ENCODE measurements at regions not wholly inside any gene's neighbourhood (a gene's known extent, or its start where the extent isn't known, plus 50 kb on each side); places are given as distances from the start of the nearest gene placed in this dataset.

DNA sequence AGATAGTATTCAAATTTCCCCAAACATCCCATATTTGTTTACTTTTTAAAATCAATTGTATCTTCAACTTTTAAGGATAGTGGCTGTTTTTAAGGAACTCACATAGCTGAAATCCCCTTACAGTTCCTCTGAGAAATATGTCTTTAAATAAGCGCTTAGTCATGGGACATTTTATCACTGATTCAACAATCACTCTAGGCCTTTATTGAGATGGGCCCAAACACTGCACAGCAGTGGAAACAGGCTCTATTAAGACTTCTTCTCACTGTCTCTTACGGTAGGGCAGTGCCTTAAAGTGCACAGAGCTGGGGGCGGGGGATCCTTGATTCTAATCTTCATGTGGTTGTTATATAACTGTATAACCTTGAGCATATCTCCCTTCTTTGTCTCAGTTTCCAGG is 59.8 kb upstream of the RREB1 start:
- H3K4me1 ChIP-seq (ENCODE audit: control insufficient read depth, insufficient read depth, low read length), result peaks cover 22% of the 10 kb centered on the region
- H3K4me3 ChIP-seq (ENCODE audit: low read length), result no peak overlapping the region
- H3K27ac ChIP-seq (ENCODE audit: low read length), result no peak overlapping the region
- 100% methylated on average over 1 of the region's 3 CpGs for WGBS (ENCODE audit: insufficient coverage)
- no peaks in the 10 kb centered on the region for H3K36me3 ChIP-seq (ENCODE audit: control insufficient read depth, insufficient read depth, low read length)
- no peaks in the 10 kb centered on the region for H3K27me3 ChIP-seq (ENCODE audit: control insufficient read depth, insufficient read depth, low read length)
- DNase-seq, result peak; percentile 18
- H3K9me3 ChIP-seq (replicated peaks; ENCODE audit: control insufficient read depth, low read depth, low read length), result no peaks in the 10 kb centered on the region

DNA sequence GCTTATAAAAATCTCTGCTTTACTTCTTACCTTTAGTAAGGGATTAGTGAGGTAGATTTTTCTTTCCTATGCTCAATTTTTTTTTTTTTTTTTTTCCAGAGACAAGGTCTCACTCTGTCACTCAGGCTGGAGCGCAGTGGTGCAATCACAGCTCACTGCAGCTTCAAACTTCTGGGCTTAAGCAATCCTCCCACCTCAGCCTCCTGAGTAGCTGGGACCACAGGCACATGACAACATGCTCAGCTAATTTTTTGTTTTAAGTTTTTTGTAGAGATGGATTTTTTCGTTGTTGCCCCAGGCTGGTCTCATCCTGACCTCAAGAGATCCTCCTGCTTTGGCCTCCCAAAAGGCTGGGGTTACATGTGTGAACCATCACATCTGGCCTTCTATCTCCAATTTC is 58.9 kb upstream of the RREB1 start:
- Histone ChIP-seq H3K27ac (ENCODE audit: low read length) (no peak overlapping the region), H3K4me1 (ENCODE audit: control insufficient read depth, insufficient read depth, low read length) (peaks cover 14% of the 10 kb centered on the region), H3K27me3 (ENCODE audit: control insufficient read depth, insufficient read depth, low read length) (no peaks in the 10 kb centered on the region), H3K36me3 (ENCODE audit: control insufficient read depth, insufficient read depth, low read length) (no peaks in the 10 kb centered on the region), H3K9me3 (replicated peaks; ENCODE audit: control insufficient read depth, low read depth, low read length) (no peaks in the 10 kb centered on the region), H3K4me3 (ENCODE audit: low read length) (no peak overlapping the region)
- no peak for DNase-seq
- no CpG with 5 or more reads among the region's 2 CpGs for WGBS (ENCODE audit: insufficient coverage)

DNA sequence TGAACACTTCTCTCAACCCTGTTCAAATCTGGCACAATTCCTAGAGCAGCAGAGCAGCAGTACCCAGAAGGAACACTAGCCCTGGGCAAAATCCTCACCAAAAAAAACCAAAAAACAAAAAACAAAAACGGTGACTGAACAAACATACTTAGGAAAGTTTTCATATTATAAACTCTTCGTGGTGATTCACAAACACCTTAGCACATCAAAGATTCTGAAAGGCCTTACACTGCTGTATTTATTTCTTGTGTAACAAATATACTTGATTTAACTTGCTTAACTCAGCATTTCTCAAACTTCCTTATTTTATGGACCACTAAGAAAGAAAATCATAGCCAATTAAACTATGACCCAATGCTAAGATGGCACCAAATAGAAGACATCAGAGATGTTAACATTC is 57.8 kb upstream of the RREB1 start:
- DNase-seq, result no peak
- H3K27me3 ChIP-seq (ENCODE audit: control insufficient read depth, insufficient read depth, low read length), result no peaks in the 10 kb centered on the region
- no peaks in the 10 kb centered on the region for H3K9me3 ChIP-seq (replicated peaks; ENCODE audit: control insufficient read depth, low read depth, low read length)
- no peaks in the 10 kb centered on the region for H3K36me3 ChIP-seq (ENCODE audit: control insufficient read depth, insufficient read depth, low read length)
- peaks cover 14% of the 10 kb centered on the region for H3K4me1 ChIP-seq (ENCODE audit: control insufficient read depth, insufficient read depth, low read length)
- no peak overlapping the region for H3K4me3 ChIP-seq (ENCODE audit: low read length)
- WGBS (ENCODE audit: insufficient coverage), result no CpG with 5 or more reads among the region's 2 CpGs
- no peak overlapping the region for H3K27ac ChIP-seq (ENCODE audit: low read length)

DNA sequence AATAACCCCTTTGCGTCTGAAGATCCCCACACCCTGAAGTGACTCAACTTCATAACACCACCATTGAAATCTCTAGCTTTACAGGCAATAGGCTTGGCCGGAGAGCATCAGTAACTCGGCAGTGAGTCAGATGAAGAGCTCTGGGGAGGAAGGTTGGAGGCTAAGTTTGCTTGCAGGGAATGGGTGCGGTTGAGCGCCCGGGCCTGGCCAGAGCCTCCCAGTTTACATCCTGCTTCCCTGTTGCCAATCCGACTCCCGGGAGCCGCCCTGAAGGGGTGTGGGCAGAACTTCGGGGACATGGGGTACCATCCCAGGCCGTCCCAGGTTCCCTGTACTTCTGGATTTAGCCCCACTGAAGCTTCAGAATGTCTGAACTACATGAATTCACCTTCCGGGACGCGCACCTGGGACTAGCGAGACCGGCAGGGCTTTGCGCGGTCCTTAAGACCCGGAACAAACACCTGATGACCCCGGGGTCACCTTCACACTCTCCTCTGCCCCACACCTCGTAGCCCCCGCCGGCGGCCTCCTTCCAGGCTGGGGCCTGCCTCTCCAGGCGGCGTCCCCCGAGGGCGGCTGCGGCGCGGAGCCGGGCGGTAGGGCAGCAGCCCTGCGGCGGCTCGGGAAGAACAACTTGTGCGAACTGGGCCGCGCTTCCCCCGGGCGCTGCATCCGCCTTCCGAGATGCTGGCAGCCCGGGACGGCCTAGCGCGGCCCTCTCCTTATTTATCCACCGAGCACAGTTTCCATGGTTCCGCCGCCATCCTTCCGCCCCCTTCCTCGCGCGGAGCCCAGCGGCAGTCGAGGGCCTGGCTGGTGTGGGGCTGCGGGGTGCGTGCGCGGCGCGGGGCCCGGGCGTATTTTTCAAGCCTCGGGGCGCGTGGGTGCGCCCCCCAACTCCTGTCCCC is 56.6 kb upstream of the RREB1 start:
- peak; percentile 65 for DNase-seq
- Histone ChIP-seq H3K9me3 (replicated peaks; ENCODE audit: control insufficient read depth, low read depth, low read length) (no peaks in the 10 kb centered on the region), H3K4me3 (ENCODE audit: low read length) (peak overlapping the region; percentile 73), H3K27ac (ENCODE audit: low read length) (peak overlapping the region; percentile 91), H3K4me1 (ENCODE audit: control insufficient read depth, insufficient read depth, low read length) (peaks cover 14% of the 10 kb centered on the region), H3K36me3 (ENCODE audit: control insufficient read depth, insufficient read depth, low read length) (no peaks in the 10 kb centered on the region), H3K27me3 (ENCODE audit: control insufficient read depth, insufficient read depth, low read length) (no peaks in the 10 kb centered on the region)
- 4% methylated on average over 59 of the region's 68 CpGs for WGBS (ENCODE audit: insufficient coverage)

DNA sequence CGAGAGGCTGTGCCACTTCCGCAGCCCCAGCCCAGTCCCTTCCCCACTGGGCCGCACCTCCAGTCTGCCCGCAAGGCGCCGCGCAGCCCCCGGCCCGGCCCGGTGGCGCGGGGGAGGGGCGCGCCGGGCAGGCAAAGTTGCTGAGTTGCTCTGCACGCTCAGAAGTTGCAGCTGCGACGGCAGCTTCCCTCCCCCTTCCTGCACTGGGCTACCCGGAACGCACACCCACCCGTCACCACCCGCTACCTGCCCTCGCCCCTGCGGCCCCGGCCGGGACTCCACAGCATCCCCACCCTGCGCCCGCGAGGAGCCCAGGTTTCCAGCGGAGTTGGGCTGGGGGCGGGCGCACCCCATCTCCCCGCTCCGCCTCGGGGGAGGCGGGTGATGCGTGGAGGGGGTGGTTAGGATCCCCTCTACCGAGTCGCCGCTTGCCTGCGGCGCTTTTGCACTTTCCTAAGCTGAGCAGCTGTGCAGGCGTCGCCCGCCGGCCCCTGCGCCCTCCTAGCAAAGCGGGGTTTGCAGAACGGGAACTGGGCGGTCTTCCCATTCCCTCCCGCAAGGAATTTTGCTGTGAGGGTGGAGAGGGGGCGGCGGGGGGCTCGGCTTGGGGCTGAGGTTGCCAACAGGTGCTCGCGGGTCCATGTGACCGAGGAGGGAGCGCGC is 55.9 kb upstream of the RREB1 start:
- no peaks in the 10 kb centered on the region for H3K36me3 ChIP-seq (ENCODE audit: control insufficient read depth, insufficient read depth, low read length)
- peak; percentile 79 for DNase-seq
- WGBS (ENCODE audit: insufficient coverage), result under 1% methylated on average over 34 of the region's 59 CpGs
- H3K27me3 ChIP-seq (ENCODE audit: control insufficient read depth, insufficient read depth, low read length), result no peaks in the 10 kb centered on the region
- H3K4me3 ChIP-seq (ENCODE audit: low read length), result peak overlapping the region; percentile 73
- H3K27ac ChIP-seq (ENCODE audit: low read length), result peak overlapping the region; percentile 91
- H3K9me3 ChIP-seq (replicated peaks; ENCODE audit: control insufficient read depth, low read depth, low read length), result no peaks in the 10 kb centered on the region
- peaks cover 14% of the 10 kb centered on the region for H3K4me1 ChIP-seq (ENCODE audit: control insufficient read depth, insufficient read depth, low read length)

DNA sequence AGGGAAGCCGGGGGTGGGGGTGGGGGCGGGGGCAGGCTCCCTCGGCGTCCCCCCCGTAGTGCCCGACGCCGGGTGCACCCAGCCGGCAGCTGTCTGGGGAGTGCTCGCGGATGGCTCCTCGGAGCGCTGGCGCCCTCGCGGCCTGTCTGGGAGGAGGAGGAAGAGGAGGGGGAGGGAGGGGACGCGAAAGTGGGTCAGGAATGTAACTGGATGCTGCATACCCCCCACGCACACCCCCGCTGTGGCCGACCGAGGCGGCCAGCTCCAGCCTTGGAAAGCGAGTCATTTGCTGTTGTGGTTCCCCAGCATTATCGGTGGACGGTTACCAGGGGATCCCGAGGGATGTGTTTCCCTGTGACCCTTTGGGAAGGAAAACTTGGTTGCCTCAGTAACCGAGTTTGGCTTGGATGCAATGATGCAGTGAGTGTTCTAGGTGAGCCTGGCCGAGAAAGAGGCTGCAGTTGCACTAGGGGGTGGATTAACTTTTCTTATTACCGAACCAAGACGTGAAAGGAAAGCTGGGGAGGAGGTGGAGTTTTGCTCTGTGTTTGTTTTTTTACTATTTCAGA is 55.2 kb upstream of the RREB1 start:
- Histone ChIP-seq H3K9me3 (replicated peaks; ENCODE audit: control insufficient read depth, low read depth, low read length) (no peaks in the 10 kb centered on the region), H3K27ac (ENCODE audit: low read length) (peak overlapping the region; percentile 91), H3K27me3 (ENCODE audit: control insufficient read depth, insufficient read depth, low read length) (no peaks in the 10 kb centered on the region), H3K36me3 (ENCODE audit: control insufficient read depth, insufficient read depth, low read length) (no peaks in the 10 kb centered on the region), H3K4me1 (ENCODE audit: control insufficient read depth, insufficient read depth, low read length) (peaks cover 14% of the 10 kb centered on the region), H3K4me3 (ENCODE audit: low read length) (peak overlapping the region; percentile 73)
- WGBS (ENCODE audit: insufficient coverage), result 1% methylated on average over 18 of the region's 31 CpGs
- peak; percentile 80 for DNase-seq

DNA sequence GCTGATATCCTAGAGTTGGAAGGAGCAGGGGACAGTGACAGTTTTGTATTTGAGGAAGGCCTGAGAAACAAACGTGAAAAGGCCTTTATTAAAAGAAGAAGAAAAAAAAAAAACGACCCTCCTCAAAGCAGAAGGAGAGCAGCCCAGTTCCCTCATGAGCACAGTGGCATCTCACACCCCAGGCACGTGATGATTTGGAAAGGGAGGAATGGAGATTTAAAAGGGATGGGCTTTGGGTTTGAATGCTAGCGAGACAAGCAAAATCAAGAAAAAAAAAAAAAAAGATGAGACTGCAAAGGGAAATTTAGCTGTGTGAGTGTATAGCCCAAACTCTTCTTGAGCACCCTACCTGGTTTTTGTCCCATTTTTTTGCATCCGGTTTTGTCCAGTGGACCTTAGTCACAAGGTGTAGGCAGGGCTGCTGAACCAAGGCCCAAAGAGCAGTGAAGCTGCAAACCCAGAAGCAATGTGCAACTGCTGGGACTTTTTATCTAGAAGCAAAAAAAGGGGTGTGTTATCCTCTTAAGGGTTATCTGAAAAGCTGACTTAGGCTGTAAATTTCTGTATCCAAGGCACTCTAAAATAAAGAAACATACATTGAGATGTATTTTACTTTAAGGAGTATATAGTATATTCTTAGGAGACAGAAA is 54.5 kb upstream of the RREB1 start:
- H3K27me3 ChIP-seq (ENCODE audit: control insufficient read depth, insufficient read depth, low read length), result no peaks in the 10 kb centered on the region
- H3K36me3 ChIP-seq (ENCODE audit: control insufficient read depth, insufficient read depth, low read length), result no peaks in the 10 kb centered on the region
- H3K4me3 ChIP-seq (ENCODE audit: low read length), result no peak overlapping the region
- H3K27ac ChIP-seq (ENCODE audit: low read length), result peak overlapping the region; percentile 91
- H3K9me3 ChIP-seq (replicated peaks; ENCODE audit: control insufficient read depth, low read depth, low read length), result no peaks in the 10 kb centered on the region
- whole genome bisulfite sequencing (ENCODE audit: insufficient coverage), result 47% methylated on average over 2 of the region's 5 CpGs
- H3K4me1 ChIP-seq (ENCODE audit: control insufficient read depth, insufficient read depth, low read length), result peaks cover 17% of the 10 kb centered on the region
- peak; percentile 38 for DNase-seq

All from muscle of leg (tissue), 3 donors.